ENCODE measurements at regions not wholly inside any gene's neighbourhood (a gene's known extent, or its start where the extent isn't known, plus 50 kb on each side); places are given as distances from the start of the nearest gene placed in this dataset.
A peak's percentile ranks its signal among the peaks of the same experiment; 100 is the strongest.
"Not testable (repeated sequence)": the region's sequence is repeated elsewhere in the genome, so short reads cannot be mapped to it uniquely, and the experiment has no call there.

DNA sequence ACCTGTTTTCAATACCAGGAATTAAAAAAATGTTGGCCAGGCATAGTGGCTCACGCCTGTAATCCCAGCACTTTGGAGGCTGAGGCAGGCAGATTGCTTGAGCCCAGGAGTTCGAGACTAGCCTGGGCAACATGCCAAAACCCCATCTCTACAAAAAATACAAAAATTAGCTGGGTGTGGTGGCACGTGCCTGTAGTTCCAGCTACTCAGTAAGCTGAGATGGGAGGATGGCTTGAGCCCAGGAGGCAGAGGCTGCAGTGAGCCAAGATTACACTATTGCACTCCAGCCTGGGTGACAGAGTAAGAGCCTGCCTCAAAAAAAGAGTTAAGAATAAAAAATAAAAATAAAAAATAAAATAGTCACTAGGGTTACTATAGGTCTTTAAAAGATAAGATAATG is 60.6 kb upstream of the FOXI2 start:
- H3K27ac ChIP-seq (ENCODE audit: low read length); H2AFZ ChIP-seq (ENCODE audit: low read length); H3K4me1 ChIP-seq (ENCODE audit: low read length); DNase-seq; H3K79me2 ChIP-seq (ENCODE audit: low read length); H3K27me3 ChIP-seq (ENCODE audit: low read length); H3K36me3 ChIP-seq (ENCODE audit: insufficient read depth, low read length); H3K9me2 ChIP-seq (replicated peaks; ENCODE audit: insufficient read depth, low read length); H4K20me1 ChIP-seq (ENCODE audit: insufficient read depth, low read depth, low read length); H3K4me2 ChIP-seq (ENCODE audit: low read depth, low read length, poor library complexity, severe bottlenecking); H3K4me3 ChIP-seq (ENCODE audit: low read length); H3K9ac ChIP-seq (ENCODE audit: low read length); H3K9me3 ChIP-seq (ENCODE audit: low read length): not testable (repeated sequence)

DNA sequence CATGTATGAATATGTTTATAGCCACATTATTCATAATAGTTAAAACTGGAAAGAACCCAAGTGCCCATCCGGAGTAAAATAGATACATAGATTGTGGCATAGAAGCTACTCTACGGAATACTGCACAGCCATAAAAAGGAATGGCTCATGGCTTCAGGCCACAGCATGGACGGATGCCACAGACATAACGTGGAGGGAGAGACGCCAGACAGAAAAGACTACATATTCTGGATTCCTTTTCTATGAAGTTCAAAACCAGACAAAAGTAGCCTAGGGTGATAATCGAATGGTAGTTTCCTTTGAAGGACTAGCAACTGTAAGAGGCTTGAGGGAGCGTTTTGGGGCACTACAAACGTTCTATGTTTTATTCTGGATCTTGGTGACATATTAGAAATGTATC is 58.9 kb upstream of the FOXI2 start:
- Histone ChIP-seq H3K9me2 (replicated peaks; ENCODE audit: insufficient read depth, low read length) (no peaks in the 10 kb centered on the region), H3K9me3 (ENCODE audit: low read length) (no peaks in the 10 kb centered on the region), H2AFZ (ENCODE audit: low read length) (no peak overlapping the region), H3K79me2 (ENCODE audit: low read length) (no peaks in the 10 kb centered on the region), H3K4me2 (ENCODE audit: low read depth, low read length, poor library complexity, severe bottlenecking) (no peak overlapping the region), H4K20me1 (ENCODE audit: insufficient read depth, low read depth, low read length) (no peaks in the 10 kb centered on the region), H3K9ac (ENCODE audit: low read length) (no peak overlapping the region), H3K27me3 (ENCODE audit: low read length) (0 out of 2 replicates have a peak, but pooled peaks cover 2% of the 10 kb centered on the region), H3K4me3 (ENCODE audit: low read length) (no peak overlapping the region), H3K36me3 (ENCODE audit: insufficient read depth, low read length) (no peaks in the 10 kb centered on the region), H3K4me1 (ENCODE audit: low read length) (no peaks in the 10 kb centered on the region), H3K27ac (ENCODE audit: low read length) (no peak overlapping the region)
- no peak for DNase-seq

DNA sequence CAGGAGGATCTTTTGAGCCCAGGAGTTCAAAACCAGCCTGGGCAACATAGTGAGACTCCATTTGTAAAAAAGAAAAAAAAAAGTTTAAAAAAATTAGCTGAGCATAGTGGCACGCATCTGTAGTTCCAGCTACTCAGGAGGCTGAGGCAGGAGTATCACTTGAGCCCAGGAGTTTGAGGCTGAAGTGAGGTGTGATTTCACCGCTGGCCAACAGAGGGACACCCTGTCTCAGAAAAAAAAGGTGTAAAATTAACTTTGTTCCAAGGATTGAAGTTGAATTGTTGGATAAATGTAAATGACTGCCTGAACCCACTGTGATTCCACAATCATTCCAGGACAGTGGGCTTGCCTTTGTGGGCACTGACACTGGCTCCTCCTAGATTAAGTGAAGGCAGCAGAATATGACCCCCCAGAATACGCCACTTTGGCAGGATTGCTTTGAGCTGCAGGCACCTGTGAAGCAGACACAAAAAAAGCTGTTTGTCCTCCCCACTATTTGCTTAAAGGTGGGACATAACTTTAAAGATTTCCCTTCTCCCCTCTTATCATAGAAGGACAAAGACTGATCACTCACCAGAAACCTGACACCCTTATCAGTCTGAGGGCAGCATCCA is 57.2 kb upstream of the FOXI2 start:
- H3K4me2 ChIP-seq (ENCODE audit: low read depth, low read length, poor library complexity, severe bottlenecking), result no peak overlapping the region

More for the DNA sequence above, 57.2 kb upstream of the FOXI2 start:
- 0 out of 2 replicates have a peak, but pooled peaks cover 2% of the 10 kb centered on the region for H3K27me3 ChIP-seq (ENCODE audit: low read length)
- no peak overlapping the region for H2AFZ ChIP-seq (ENCODE audit: low read length)
- H4K20me1 ChIP-seq (ENCODE audit: insufficient read depth, low read depth, low read length), result no peaks in the 10 kb centered on the region
- H3K4me3 ChIP-seq (ENCODE audit: low read length), result no peak overlapping the region
- no peaks in the 10 kb centered on the region for H3K79me2 ChIP-seq (ENCODE audit: low read length)
- no peak overlapping the region for H3K27ac ChIP-seq (ENCODE audit: low read length)
- H3K36me3 ChIP-seq (ENCODE audit: insufficient read depth, low read length), result no peaks in the 10 kb centered on the region
- no peaks in the 10 kb centered on the region for H3K9me2 ChIP-seq (replicated peaks; ENCODE audit: insufficient read depth, low read length)
- H3K9me3 ChIP-seq (ENCODE audit: low read length), result no peaks in the 10 kb centered on the region
- DNase-seq, result peak; percentile 55
- H3K9ac ChIP-seq (ENCODE audit: low read length), result no peak overlapping the region
- no peaks in the 10 kb centered on the region for H3K4me1 ChIP-seq (ENCODE audit: low read length)

Data from Karpas-422 (cell line).